Suprapubic skin (tissue), 4 donors: ENCODE measurements at regions not wholly inside any gene's neighbourhood (a gene's known extent, or its start where the extent isn't known, plus 50 kb on each side); places are given as distances from the start of the nearest gene placed in this dataset.

Experiments used
- CTCF ChIP-seq, 2 donors: fragments of 200-600 bp in 1 of 2; fragments of 450-650 bp in 1 of 2; sonication (generic) in 1 of 2; IDR thresholded peaks; one replicate each; pipeline ENCODE4 v1.5.1; 2016 to 2019; ENCODE audit warnings: antibody characterized with exemption in 2 of 2, mild to moderate bottlenecking in 1 of 2, moderate library complexity in 1 of 2
- EP300 ChIP-seq: sonication (generic); formaldehyde crosslinking; IDR thresholded peaks from one replicate; pipeline ENCODE4 v1.6.1; 2017; ENCODE audit warnings: antibody characterized with exemption
- POLR2A ChIP-seq, 2 donors: fragments of 450-650 bp; IDR thresholded peaks; one replicate each; pipeline ENCODE4 v1.6.1; 2017; ENCODE audit warnings: antibody characterized with exemption in 2 of 2, mild to moderate bottlenecking in 2 of 2, moderate library complexity in 2 of 2
- POLR2AphosphoS5 ChIP-seq, 3 donors: sonication (generic); formaldehyde crosslinking; IDR thresholded peaks; one replicate each; pipeline ENCODE4 v1.6.1; 2017; ENCODE audit warnings: antibody characterized with exemption in 3 of 3

DNA sequence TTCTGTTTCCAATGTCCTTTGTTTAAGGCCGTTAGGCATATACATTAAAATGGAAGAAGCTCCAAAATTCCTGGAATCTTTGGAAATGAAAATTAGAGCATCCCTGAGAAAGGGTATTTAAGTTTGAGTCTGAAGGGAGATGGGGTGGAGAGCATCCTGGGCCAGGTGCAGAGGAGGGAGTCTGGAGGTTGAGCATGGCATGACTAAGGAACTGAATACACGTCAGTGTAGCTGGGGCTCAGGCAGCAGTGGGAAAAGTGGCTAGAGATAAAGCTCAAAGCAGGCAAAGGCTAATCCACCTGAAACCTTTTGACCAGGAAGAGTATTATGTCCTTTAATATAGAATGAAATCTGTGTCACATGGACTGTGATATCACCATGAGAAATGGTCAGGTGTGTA is 669.0 kb upstream of the RBFOX1 start:
- no peak for TF ChIP-seq POLR2AphosphoS5 (IDR thresholded peaks at IDR 0.05)
- TF ChIP-seq CTCF (IDR thresholded peaks at IDR 0.05): no peak
- TF ChIP-seq POLR2A (IDR thresholded peaks at IDR 0.05): no peak
- no peak for TF ChIP-seq EP300
